ENCODE measurements at regions not wholly inside any gene's neighbourhood (a gene's known extent, or its start where the extent isn't known, plus 50 kb on each side); places are given as distances from the start of the nearest gene placed in this dataset.

DNA sequence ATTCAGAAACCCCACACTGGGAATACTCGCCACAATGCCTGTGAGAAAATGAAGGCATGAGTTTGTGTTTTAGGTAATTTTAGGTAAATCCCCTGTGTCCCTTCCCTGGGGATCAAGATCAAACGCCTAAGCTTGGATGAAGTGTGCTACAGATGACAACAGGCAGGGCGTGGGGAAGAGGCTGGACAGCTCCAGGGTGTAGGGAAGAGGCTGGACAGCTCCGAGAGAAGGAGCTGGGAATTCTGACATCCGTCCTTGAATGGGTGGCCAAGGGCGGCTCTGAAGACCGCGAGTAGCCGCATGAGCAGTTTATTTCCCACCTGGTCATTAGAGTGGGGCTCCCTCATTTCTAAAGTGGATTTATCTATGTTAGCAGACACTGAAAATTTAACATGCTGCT is 109.7 kb downstream of the RAMP3 start:
- Mint-ChIP-seq H3K4me1 (no peaks in the 10 kb centered on the region), H3K27me3 (ENCODE audit: low read depth) (peaks cover 3% of the 10 kb centered on the region; the same call in 1 of the 2 replicates), H3K27ac (no peak overlapping the region), H3K9me3 (peaks cover 26% of the 10 kb centered on the region), H3K36me3 (peaks cover 16% of the 10 kb centered on the region), H3K4me3 (no peak overlapping the region)
- POLR2A ChIA-PET: no interaction called here
- DNase-seq (ENCODE audit: low spot score): no peak
- ATAC-seq: peak; percentile 43; the same call in 1 of the 2 replicates
- CTCF ChIA-PET: no interaction called here
- TF ChIP-seq, protein P1, sequence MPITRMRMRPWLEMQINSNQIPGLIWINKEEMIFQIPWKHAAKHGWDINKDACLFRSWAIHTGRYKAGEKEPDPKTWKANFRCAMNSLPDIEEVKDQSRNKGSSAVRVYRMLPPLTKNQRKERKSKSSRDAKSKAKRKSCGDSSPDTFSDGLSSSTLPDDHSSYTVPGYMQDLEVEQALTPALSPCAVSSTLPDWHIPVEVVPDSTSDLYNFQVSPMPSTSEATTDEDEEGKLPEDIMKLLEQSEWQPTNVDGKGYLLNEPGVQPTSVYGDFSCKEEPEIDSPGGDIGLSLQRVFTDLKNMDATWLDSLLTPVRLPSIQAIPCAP (CRISPR knock-in tag; IDR thresholded peaks at IDR 0.05): 0 out of 2 replicates have a peak, but pooled peaks have one; percentile 54
- TF ChIP-seq FOXK1 (CRISPR knock-in tag; IDR thresholded peaks at IDR 0.05) (peak; percentile 54; the same call in 1 of the 2 replicates), TEAD4 (CRISPR knock-in tag; IDR thresholded peaks at IDR 0.05) (peak; percentile 76; the same call in 1 of the 2 replicates), ZNF263 (CRISPR knock-in tag; IDR thresholded peaks at IDR 0.05; ENCODE audit: low read depth) (no peak), JUN (CRISPR knock-in tag; IDR thresholded peaks at IDR 0.05) (peak; percentile 94), NFYB (CRISPR knock-in tag; conservative IDR thresholded peaks at IDR 0.05; ENCODE audit: low read depth) (no peak), SMAD4 (CRISPR knock-in tag; IDR thresholded peaks at IDR 0.05) (0 out of 2 replicates have a peak, but pooled peaks have one; percentile 28), ZNF219 (CRISPR knock-in tag; IDR thresholded peaks at IDR 0.05; ENCODE audit: borderline replicate concordance) (peak; percentile 59; the same call in 1 of the 2 replicates), SP1 (CRISPR knock-in tag; conservative IDR thresholded peaks at IDR 0.05) (no peak)
- TF ChIP-seq, protein P2, sequence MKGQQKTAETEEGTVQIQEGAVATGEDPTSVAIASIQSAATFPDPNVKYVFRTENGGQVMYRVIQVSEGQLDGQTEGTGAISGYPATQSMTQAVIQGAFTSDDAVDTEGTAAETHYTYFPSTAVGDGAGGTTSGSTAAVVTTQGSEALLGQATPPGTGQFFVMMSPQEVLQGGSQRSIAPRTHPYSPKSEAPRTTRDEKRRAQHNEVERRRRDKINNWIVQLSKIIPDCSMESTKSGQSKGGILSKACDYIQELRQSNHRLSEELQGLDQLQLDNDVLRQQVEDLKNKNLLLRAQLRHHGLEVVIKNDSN (CRISPR knock-in tag; IDR thresholded peaks at IDR 0.05): peak; percentile 24; the same call in 1 of the 2 replicates
- TF ChIP-seq, protein P3, sequence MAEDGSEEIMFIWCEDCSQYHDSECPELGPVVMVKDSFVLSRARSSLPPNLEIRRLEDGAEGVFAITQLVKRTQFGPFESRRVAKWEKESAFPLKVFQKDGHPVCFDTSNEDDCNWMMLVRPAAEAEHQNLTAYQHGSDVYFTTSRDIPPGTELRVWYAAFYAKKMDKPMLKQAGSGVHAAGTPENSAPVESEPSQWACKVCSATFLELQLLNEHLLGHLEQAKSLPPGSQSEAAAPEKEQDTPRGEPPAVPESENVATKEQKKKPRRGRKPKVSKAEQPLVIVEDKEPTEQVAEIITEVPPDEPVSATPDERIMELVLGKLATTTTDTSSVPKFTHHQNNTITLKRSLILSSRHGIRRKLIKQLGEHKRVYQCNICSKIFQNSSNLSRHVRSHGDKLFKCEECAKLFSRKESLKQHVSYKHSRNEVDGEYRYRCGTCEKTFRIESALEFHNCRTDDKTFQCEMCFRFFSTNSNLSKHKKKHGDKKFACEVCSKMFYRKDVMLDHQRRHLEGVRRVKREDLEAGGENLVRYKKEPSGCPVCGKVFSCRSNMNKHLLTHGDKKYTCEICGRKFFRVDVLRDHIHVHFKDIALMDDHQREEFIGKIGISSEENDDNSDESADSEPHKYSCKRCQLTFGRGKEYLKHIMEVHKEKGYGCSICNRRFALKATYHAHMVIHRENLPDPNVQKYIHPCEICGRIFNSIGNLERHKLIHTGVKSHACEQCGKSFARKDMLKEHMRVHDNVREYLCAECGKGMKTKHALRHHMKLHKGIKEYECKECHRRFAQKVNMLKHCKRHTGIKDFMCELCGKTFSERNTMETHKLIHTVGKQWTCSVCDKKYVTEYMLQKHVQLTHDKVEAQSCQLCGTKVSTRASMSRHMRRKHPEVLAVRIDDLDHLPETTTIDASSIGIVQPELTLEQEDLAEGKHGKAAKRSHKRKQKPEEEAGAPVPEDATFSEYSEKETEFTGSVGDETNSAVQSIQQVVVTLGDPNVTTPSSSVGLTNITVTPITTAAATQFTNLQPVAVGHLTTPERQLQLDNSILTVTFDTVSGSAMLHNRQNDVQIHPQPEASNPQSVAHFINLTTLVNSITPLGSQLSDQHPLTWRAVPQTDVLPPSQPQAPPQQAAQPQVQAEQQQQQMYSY (CRISPR knock-in tag; IDR thresholded peaks at IDR 0.05): 0 out of 2 replicates have a peak, but pooled peaks have one; percentile 23
- TF ChIP-seq, protein P4, sequence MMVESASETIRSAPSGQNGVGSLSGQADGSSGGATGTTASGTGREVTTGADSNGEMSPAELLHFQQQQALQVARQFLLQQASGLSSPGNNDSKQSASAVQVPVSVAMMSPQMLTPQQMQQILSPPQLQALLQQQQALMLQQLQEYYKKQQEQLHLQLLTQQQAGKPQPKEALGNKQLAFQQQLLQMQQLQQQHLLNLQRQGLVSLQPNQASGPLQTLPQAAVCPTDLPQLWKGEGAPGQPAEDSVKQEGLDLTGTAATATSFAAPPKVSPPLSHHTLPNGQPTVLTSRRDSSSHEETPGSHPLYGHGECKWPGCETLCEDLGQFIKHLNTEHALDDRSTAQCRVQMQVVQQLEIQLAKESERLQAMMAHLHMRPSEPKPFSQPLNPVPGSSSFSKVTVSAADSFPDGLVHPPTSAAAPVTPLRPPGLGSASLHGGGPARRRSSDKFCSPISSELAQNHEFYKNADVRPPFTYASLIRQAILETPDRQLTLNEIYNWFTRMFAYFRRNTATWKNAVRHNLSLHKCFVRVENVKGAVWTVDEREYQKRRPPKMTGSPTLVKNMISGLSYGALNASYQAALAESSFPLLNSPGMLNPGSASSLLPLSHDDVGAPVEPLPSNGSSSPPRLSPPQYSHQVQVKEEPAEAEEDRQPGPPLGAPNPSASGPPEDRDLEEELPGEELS (CRISPR knock-in tag; IDR thresholded peaks at IDR 0.05): peak; percentile 82; the same call in 1 of the 2 replicates

DNA sequence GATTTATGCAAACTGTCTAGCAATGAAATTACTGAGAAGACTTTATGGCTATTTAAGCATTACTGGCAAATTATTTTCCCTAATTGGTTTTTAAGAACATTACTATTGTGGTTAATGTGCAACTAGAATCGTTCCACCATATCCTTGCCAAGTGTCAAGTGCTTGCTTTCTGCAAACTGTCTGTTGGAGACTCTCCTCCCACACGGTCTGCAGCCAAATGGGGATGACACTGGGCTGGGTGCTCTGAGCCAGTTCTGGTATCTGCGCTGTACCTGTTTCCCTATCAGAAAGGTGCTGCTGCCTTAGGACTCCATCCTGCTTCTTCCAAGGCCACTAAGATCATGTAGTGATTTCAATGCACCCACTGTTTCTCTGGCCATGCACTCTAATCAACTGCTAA is 110.4 kb downstream of the RAMP3 start:
- no peak for TF ChIP-seq ZNF121 (CRISPR knock-in tag; IDR thresholded peaks at IDR 0.05)
- no peak for TF ChIP-seq NFATC4 (CRISPR knock-in tag; IDR thresholded peaks at IDR 0.05)
- no peak for TF ChIP-seq ZNF396 (CRISPR knock-in tag; IDR thresholded peaks at IDR 0.05; ENCODE audit: borderline replicate concordance)
- no peak for TF ChIP-seq CREB1 (CRISPR knock-in tag; IDR thresholded peaks at IDR 0.05)
- no peak overlapping the region for H3K27ac Mint-ChIP-seq
- peaks cover 18% of the 10 kb centered on the region for H3K9me3 Mint-ChIP-seq
- ChIA-PET CTCF (interaction anchor here (1.2 kb wide), 1 partner anchor 8 kb away, joined by 5 read pairs; no protein-coding TSS in a partner anchor), POLR2A (no interaction called here)
- ATAC-seq (no peak), DNase-seq (ENCODE audit: low spot score) (no peak)
- peaks cover 10% of the 10 kb centered on the region for H3K36me3 Mint-ChIP-seq
- peaks cover 3% of the 10 kb centered on the region; the same call in 1 of the 2 replicates for H3K27me3 Mint-ChIP-seq (ENCODE audit: low read depth)
- no peak overlapping the region for H3K4me3 Mint-ChIP-seq
- H3K4me1 Mint-ChIP-seq: no peaks in the 10 kb centered on the region

DNA sequence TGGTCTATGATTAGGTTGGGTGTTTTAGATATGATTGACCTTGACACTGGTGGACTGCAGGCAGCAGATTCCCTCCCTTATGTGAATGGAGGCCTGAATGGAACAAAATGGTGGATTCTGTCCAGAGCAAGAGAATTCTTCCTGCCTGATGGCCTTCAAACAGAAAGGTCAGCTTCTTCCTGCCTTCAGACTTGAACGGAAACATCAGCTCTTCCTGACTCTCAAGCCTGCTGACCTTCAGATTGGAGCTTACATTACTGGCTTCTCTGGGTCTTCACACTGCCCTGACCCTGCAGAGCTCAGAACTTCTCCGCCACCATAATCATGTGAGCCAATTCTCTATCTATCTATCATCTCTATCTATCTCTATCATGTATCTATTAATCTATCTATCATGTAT is 111.6 kb downstream of the RAMP3 start:
- ChIA-PET CTCF (interaction anchor here (1.2 kb wide), 1 partner anchor 9 kb away, joined by 5 read pairs; no protein-coding TSS in a partner anchor), POLR2A (no interaction called here)
- Mint-ChIP-seq H3K9me3 (peaks cover 11% of the 10 kb centered on the region), H3K27me3 (ENCODE audit: low read depth) (peaks cover 3% of the 10 kb centered on the region; the same call in 1 of the 2 replicates), H3K4me1 (no peaks in the 10 kb centered on the region), H3K4me3 (no peak overlapping the region), H3K36me3 (peaks cover 2% of the 10 kb centered on the region; the same call in 1 of the 2 replicates), H3K27ac (no peak overlapping the region)
- ATAC-seq (no peak), DNase-seq (ENCODE audit: low spot score) (no peak)
- TF ChIP-seq FOXJ3 (CRISPR knock-in tag; IDR thresholded peaks at IDR 0.05; ENCODE audit: borderline replicate concordance): no peak
- TF ChIP-seq, protein P5, sequence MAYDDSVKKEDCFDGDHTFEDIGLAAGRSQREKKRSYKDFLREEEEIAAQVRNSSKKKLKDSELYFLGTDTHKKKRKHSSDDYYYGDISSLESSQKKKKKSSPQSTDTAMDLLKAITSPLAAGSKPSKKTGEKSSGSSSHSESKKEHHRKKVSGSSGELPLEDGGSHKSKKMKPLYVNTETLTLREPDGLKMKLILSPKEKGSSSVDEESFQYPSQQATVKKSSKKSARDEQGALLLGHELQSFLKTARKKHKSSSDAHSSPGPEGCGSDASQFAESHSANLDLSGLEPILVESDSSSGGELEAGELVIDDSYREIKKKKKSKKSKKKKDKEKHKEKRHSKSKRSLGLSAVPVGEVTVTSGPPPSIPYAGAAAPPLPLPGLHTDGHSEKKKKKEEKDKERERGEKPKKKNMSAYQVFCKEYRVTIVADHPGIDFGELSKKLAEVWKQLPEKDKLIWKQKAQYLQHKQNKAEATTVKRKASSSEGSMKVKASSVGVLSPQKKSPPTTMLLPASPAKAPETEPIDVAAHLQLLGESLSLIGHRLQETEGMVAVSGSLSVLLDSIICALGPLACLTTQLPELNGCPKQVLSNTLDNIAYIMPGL (CRISPR knock-in tag; IDR thresholded peaks at IDR 0.05): no peak
- no peak for TF ChIP-seq TP53 (CRISPR knock-in tag; IDR thresholded peaks at IDR 0.05)
- TF ChIP-seq PRRX2 (CRISPR knock-in tag; IDR thresholded peaks at IDR 0.05): no peak
- TF ChIP-seq, protein P6, sequence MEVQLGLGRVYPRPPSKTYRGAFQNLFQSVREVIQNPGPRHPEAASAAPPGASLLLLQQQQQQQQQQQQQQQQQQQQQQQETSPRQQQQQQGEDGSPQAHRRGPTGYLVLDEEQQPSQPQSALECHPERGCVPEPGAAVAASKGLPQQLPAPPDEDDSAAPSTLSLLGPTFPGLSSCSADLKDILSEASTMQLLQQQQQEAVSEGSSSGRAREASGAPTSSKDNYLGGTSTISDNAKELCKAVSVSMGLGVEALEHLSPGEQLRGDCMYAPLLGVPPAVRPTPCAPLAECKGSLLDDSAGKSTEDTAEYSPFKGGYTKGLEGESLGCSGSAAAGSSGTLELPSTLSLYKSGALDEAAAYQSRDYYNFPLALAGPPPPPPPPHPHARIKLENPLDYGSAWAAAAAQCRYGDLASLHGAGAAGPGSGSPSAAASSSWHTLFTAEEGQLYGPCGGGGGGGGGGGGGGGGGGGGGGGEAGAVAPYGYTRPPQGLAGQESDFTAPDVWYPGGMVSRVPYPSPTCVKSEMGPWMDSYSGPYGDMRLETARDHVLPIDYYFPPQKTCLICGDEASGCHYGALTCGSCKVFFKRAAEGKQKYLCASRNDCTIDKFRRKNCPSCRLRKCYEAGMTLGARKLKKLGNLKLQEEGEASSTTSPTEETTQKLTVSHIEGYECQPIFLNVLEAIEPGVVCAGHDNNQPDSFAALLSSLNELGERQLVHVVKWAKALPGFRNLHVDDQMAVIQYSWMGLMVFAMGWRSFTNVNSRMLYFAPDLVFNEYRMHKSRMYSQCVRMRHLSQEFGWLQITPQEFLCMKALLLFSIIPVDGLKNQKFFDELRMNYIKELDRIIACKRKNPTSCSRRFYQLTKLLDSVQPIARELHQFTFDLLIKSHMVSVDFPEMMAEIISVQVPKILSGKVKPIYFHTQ (CRISPR knock-in tag; IDR thresholded peaks at IDR 0.05): no peak
- no peak for TF ChIP-seq SMAD3 (CRISPR knock-in tag; IDR thresholded peaks at IDR 0.05; ENCODE audit: borderline replicate concordance)

Measured in WTC11 (cell line).